ENCODE measurements at regions not wholly inside any gene's neighbourhood (a gene's known extent, or its start where the extent isn't known, plus 50 kb on each side); places are given as distances from the start of the nearest gene placed in this dataset.

- TF ChIP-seq RAD21 (IDR thresholded peaks at IDR 0.05; ENCODE audit: low read length) = no peak
- ChIA-PET CTCF (no interaction called here), POLR2A (ENCODE audit: unreplicated experiment) (no interaction called here)
- Histone ChIP-seq H3K36me3 (ENCODE audit: control insufficient read depth, insufficient read depth, low read length) (no peaks in the 10 kb centered on the region), H2AK5ac (ENCODE audit: low read depth, low read length) (no peak overlapping the region), H3K4me1 (ENCODE audit: control insufficient read depth, insufficient read depth, low read length) (no peaks in the 10 kb centered on the region), H4K20me1 (ENCODE audit: insufficient read depth, low read length) (no peaks in the 10 kb centered on the region), H2AK9ac (replicated peaks; ENCODE audit: low read depth, low read length, poor library complexity) (no peak overlapping the region), H3K14ac (replicated peaks; ENCODE audit: low read depth, low read length) (no peak overlapping the region), H3K18ac (ENCODE audit: low read depth, low read length) (no peak overlapping the region), H4K5ac (ENCODE audit: low read depth, low read length) (no peak overlapping the region), H2BK20ac (ENCODE audit: low read depth, low read length) (no peak overlapping the region), H3K23ac (ENCODE audit: low read depth, low read length) (no peak overlapping the region), H2BK120ac (ENCODE audit: low read depth, low read length) (no peak overlapping the region), H3K79me1 (ENCODE audit: low read depth in 1 of 2, low read length in 2 of 2) (no peaks in the 10 kb centered on the region), H3K4me2 (ENCODE audit: low read depth, low read length) (no peak overlapping the region), H3K4ac (ENCODE audit: low read depth, low read length) (no peak overlapping the region), H4K8ac (ENCODE audit: low read depth in 2 of 2, low read length in 2 of 2) (no peak overlapping the region), H3K27me3 (ENCODE audit: control insufficient read depth, insufficient read depth, low read length) (no peaks in the 10 kb centered on the region), H3K9me1 (ENCODE audit: insufficient read depth, low read length) (no peaks in the 10 kb centered on the region), H3K56ac (ENCODE audit: extremely low read depth, insufficient read depth, low read length) (no peak overlapping the region), H2AFZ (replicated peaks; ENCODE audit: low read length, poor library complexity) (no peak overlapping the region), H3K4me3 (ENCODE audit: insufficient read depth, low read depth, low read length) (no peak overlapping the region), H3K9ac (ENCODE audit: low read depth, low read length) (no peak overlapping the region), H2BK15ac (ENCODE audit: low read depth, low read length) (no peak overlapping the region), H4K91ac (ENCODE audit: insufficient read depth, low read depth, low read length) (no peak overlapping the region), H3K9me3 (ENCODE audit: control insufficient read depth, insufficient read depth, low read length) (no peaks in the 10 kb centered on the region), H3K27ac (ENCODE audit: insufficient read depth, low read length) (no peak overlapping the region), H2BK5ac (ENCODE audit: low read depth, low read length, poor library complexity, severe bottlenecking) (no peak overlapping the region)
- in situ Hi-C loops (cut with MboI; ENCODE audit: low sequenced_read_pairs) = no loop called here
- no CpG with 5 or more reads among the region's 3 CpGs for WGBS, 2 experiments (ENCODE audit: extremely low coverage in 2 of 2, insufficient read length in 1 of 2)
- ATAC-seq (ENCODE audit: low read depth) (no peak), DNase-seq (no peak)
- dilution Hi-C loops (cut with HindIII; ENCODE audit: low sequenced_read_pairs, unreplicated experiment) = no loop called here
- no TSS peak for BruUV-seq (replicated peaks)
- intact Hi-C loops (cut with micrococcal nuclease) = no loop called here
Observed at GRCh38 chrX:143363419-143363818, 153.9 kb downstream of the SPANXN3 start.

Data from IMR-90 (cell line).